Neuron (in vitro differentiated cells): ENCODE measurements at regions not wholly inside any gene's neighbourhood (a gene's known extent, or its start where the extent isn't known, plus 50 kb on each side); places are given as distances from the start of the nearest gene placed in this dataset.
A peak's percentile ranks its signal among the peaks of the same experiment; 100 is the strongest.
"Not testable (repeated sequence)": the region's sequence is repeated elsewhere in the genome, so short reads cannot be mapped to it uniquely, and the experiment has no call there.

ENCODE experiments used
- H2AFZ ChIP-seq: one replicate; pipeline ENCODE4 v1.6.1; 2013; ENCODE audit warnings: low read depth, mild to moderate bottlenecking, inconsistent platforms, low read length, moderate library complexity
- H3K27me3 ChIP-seq: one replicate; pipeline ENCODE4 v1.6.1; 2013; ENCODE audit warnings: low read length; ENCODE audit not compliant: insufficient read depth
- H3K36me3 ChIP-seq: one replicate; pipeline ENCODE4 v1.6.1; 2013; ENCODE audit warnings: low read length; ENCODE audit not compliant: insufficient read depth
- H3K4me1 ChIP-seq: one replicate; pipeline ENCODE4 v1.6.1; 2013; ENCODE audit warnings: low read length; ENCODE audit not compliant: insufficient read depth
- H3K4me3 ChIP-seq: 2 replicates; pipeline ENCODE4 v1.5.1; 2013; ENCODE audit warnings: mild to moderate bottlenecking, low read length, moderate library complexity
- H3K9me3 ChIP-seq: one replicate; pipeline ENCODE4 v1.6.1; 2013; ENCODE audit warnings: low read length

- H3K4me1 ChIP-seq = peaks cover 10% of the 10 kb centered on the region
- H3K4me3 ChIP-seq = no peak overlapping the region
- no peaks in the 10 kb centered on the region for H3K9me3 ChIP-seq
- H3K36me3 ChIP-seq = no peaks in the 10 kb centered on the region
- H3K27me3 ChIP-seq = no peaks in the 10 kb centered on the region
- no peak overlapping the region for H2AFZ ChIP-seq
These were observed 149.5 kb upstream of the KRR1 start for GRCh38 chr12:75660805-75661404.

GRCh38 chr12:75660107-75660530, 148.7 kb upstream of the KRR1 start:
- no peaks in the 10 kb centered on the region for H3K27me3 ChIP-seq
- no peak overlapping the region for H2AFZ ChIP-seq
- no peaks in the 10 kb centered on the region for H3K9me3 ChIP-seq
- peaks cover 10% of the 10 kb centered on the region for H3K4me1 ChIP-seq
- H3K4me3 ChIP-seq = no peak overlapping the region
- H3K36me3 ChIP-seq = no peaks in the 10 kb centered on the region

- Histone ChIP-seq H3K9me3 (no peaks in the 10 kb centered on the region), H3K4me3 (no peak overlapping the region), H3K27me3 (no peaks in the 10 kb centered on the region), H3K36me3 (no peaks in the 10 kb centered on the region), H3K4me1 (peaks cover 10% of the 10 kb centered on the region), H2AFZ (peak overlapping the region; percentile 13)
These were observed 147.8 kb upstream of the KRR1 start for GRCh38 chr12:75658901-75659823.

GRCh38 chr12:75658286-75658685, 146.9 kb upstream of the KRR1 start:
- Histone ChIP-seq H3K4me3 (no peak overlapping the region), H2AFZ (no peak overlapping the region), H3K36me3 (no peaks in the 10 kb centered on the region), H3K27me3 (no peaks in the 10 kb centered on the region), H3K9me3 (no peaks in the 10 kb centered on the region), H3K4me1 (peaks cover 10% of the 10 kb centered on the region)

GRCh38 chr12:75657831-75658230, 146.4 kb upstream of the KRR1 start:
- Histone ChIP-seq H3K4me1 (peaks cover 10% of the 10 kb centered on the region), H3K9me3 (no peaks in the 10 kb centered on the region), H3K36me3 (no peaks in the 10 kb centered on the region), H3K27me3 (no peaks in the 10 kb centered on the region), H3K4me3 (no peak overlapping the region), H2AFZ (no peak overlapping the region)

- H3K4me1 ChIP-seq, H3K4me3 ChIP-seq, H2AFZ ChIP-seq, H3K9me3 ChIP-seq, H3K27me3 ChIP-seq, H3K36me3 ChIP-seq: not testable (repeated sequence)
These were observed 145.9 kb upstream of the KRR1 start for GRCh38 chr12:75657354-75657753.

- Histone ChIP-seq H3K9me3 (no peaks in the 10 kb centered on the region), H3K4me3 (no peak overlapping the region), H3K36me3 (no peaks in the 10 kb centered on the region), H3K4me1 (peaks cover 10% of the 10 kb centered on the region), H2AFZ (no peak overlapping the region), H3K27me3 (no peaks in the 10 kb centered on the region)
These were observed 145.2 kb upstream of the KRR1 start for GRCh38 chr12:75656648-75657047.

GRCh38 chr12:75656210-75656609, 144.8 kb upstream of the KRR1 start:
- H3K9me3 ChIP-seq = no peaks in the 10 kb centered on the region
- H3K4me3 ChIP-seq = no peak overlapping the region
- H2AFZ ChIP-seq = no peak overlapping the region
- H3K36me3 ChIP-seq = no peaks in the 10 kb centered on the region
- peaks cover 13% of the 10 kb centered on the region for H3K4me1 ChIP-seq
- no peaks in the 10 kb centered on the region for H3K27me3 ChIP-seq

- Histone ChIP-seq H3K9me3 (no peaks in the 10 kb centered on the region), H3K4me3 (no peak overlapping the region), H3K27me3 (no peaks in the 10 kb centered on the region), H2AFZ (no peak overlapping the region), H3K4me1 (peaks cover 22% of the 10 kb centered on the region), H3K36me3 (no peaks in the 10 kb centered on the region)
These were observed 144.0 kb upstream of the KRR1 start for GRCh38 chr12:75655315-75655806.

GRCh38 chr12:75651342-75651695, 139.9 kb upstream of the KRR1 start:
- no peak overlapping the region for H3K4me3 ChIP-seq
- no peaks in the 10 kb centered on the region for H3K9me3 ChIP-seq
- H3K36me3 ChIP-seq = no peaks in the 10 kb centered on the region
- H3K4me1 ChIP-seq = peaks cover 23% of the 10 kb centered on the region
- H3K27me3 ChIP-seq = no peaks in the 10 kb centered on the region
- no peak overlapping the region for H2AFZ ChIP-seq

- H3K27me3 ChIP-seq = no peaks in the 10 kb centered on the region
- H3K9me3 ChIP-seq = no peaks in the 10 kb centered on the region
- H3K4me3 ChIP-seq = no peak overlapping the region
- peaks cover 23% of the 10 kb centered on the region for H3K4me1 ChIP-seq
- H2AFZ ChIP-seq = no peak overlapping the region
- H3K36me3 ChIP-seq = no peaks in the 10 kb centered on the region
These were observed 139.4 kb upstream of the KRR1 start for GRCh38 chr12:75650595-75651341.

- no peak overlapping the region for H3K4me3 ChIP-seq
- H3K36me3 ChIP-seq = no peaks in the 10 kb centered on the region
- peaks cover 23% of the 10 kb centered on the region for H3K4me1 ChIP-seq
- no peaks in the 10 kb centered on the region for H3K27me3 ChIP-seq
- no peak overlapping the region for H2AFZ ChIP-seq
- no peaks in the 10 kb centered on the region for H3K9me3 ChIP-seq
These were observed 138.7 kb upstream of the KRR1 start for GRCh38 chr12:75650100-75650499.

- Histone ChIP-seq H3K4me3 (no peak overlapping the region), H3K9me3 (no peaks in the 10 kb centered on the region), H3K36me3 (no peaks in the 10 kb centered on the region), H3K27me3 (no peaks in the 10 kb centered on the region), H3K4me1 (peaks cover 23% of the 10 kb centered on the region), H2AFZ (no peak overlapping the region)
These were observed 137.4 kb upstream of the KRR1 start for GRCh38 chr12:75648856-75649255.
